Inflammatory macrophage (primary cell): ENCODE measurements at regions not wholly inside any gene's neighbourhood (a gene's known extent, or its start where the extent isn't known, plus 50 kb on each side); places are given as distances from the start of the nearest gene placed in this dataset.
A peak's percentile ranks its signal among the peaks of the same experiment; 100 is the strongest.
"Not testable (repeated sequence)": the region's sequence is repeated elsewhere in the genome, so short reads cannot be mapped to it uniquely, and the experiment has no call there.

Experiments used
- DNase-seq, 2 donors: peaks; one replicate each; pipeline ENCODE4 v3.0.0-alpha.2; 2020 to 2022

DNA sequence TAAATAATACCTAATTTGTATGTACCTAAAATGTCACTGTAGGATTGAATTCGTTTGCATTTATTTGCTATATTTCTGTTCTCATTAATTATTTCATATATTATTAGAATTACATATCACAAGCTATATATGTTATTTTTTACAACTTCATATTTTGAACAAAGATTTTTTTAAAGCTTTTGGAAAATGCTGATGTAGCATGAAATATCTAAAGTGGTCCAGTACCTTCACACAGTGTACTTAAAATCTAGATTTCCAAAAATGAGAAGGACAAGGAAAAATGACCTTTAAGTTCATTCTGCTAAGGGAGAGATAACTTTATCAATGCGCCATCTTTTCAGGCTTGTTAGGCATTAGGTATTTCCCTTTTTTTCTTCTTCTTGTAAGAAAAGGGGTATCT lies 71.8 kb downstream of the LARP7 start:
- no peak for DNase-seq

DNA sequence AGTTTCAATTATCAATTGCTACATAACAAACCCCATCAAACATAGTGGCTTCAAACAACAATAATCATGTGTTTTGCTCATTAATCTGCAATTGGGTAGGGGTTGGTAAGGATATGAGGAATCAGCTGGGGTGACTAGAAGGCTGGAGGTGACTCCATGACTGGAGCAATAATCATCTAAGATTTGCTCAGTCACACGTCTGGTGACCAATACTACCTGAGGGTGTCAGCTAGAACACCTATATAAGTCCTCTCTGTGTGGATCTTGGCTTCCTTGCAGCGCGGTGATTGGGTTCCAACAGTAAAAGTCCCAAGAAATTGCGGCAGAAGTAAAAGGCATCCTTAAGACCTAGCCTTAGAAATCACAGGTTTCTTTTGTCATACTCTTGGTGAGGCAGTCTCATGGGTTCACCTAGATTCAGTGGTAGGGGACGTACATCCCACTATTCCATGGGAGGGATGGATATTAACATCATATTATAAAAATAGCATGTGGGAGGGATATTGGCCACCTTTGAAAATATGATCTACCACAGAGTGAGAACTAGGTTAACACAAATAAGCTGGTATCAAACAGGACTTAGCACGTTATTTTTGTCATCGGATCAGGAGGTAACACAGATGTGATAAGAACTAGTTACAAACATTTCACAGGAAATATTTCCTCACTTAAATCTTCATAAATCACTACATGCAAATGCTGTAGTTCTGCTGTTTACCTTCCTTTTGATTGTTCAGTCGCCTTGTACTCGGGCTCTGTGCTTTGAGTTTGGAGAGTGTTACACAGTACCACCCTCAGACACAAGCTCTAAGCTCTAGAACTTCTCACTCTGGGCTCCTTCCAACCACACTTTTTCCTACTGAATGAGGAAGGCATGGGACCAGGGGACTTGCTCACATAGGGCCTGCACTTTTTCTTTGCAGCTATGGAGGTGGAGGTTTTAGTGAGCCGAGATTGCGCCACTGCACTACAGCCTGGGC lies 78.3 kb downstream of the LARP7 start:
- no peak for DNase-seq

DNA sequence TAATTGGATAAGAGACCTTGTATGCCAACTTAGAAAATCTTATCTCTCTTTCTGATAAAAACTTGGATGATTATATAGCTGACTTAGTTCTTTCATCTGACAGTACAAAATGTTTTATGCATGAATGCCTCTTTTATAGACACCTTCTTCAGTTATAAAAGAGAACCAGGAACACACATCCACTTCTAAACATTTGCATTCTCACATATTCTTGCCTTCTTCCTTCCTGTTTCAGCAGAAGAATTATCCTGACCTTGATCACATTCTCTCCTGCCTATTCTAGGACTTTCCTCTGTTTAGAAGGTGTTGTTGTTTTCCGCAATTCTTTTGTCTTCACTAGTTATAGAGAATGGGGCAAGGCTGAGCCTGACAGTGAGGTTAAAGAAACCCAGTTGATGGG lies 80.9 kb downstream of the LARP7 start:
- DNase-seq = no peak

DNA sequence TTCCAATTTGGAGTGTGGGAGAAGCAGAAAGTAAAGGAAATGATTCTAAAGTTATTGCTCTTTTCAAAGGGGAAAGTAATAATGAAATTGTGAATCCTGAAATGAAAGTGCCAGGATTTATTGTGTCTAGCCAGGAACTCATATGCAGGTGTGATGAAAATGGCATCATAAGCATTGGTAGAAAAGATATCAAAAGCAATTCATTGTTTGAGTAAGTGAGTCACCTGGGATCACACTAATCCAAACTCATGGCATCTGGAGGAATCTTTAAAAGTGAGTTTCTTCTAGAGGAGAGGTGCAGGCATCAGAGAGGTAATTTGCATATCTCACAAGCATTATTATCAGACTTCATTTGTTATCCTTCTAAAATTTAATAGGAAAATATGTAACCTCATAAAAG lies 84.7 kb downstream of the LARP7 start:
- no peak for DNase-seq

DNA sequence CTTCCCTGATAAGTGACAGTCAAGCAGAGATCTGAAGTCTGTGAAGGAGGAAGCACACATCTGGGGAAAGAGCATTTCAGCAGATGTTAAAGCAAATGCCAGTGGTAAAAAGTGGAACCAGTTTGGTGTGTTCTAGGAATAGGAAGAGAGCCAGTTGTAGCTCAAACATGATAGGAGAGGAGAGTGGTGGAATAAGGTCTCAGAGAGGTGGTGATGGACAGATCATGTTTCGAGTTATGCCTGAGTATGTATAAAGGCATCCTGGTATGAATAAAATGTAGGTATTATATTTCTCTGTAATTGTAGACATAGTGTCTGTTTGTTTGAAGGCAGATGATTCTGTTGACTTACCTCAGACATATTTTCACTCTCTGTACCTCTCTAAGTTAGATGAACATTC lies 89.1 kb downstream of the LARP7 start:
- DNase-seq = no peak

DNA sequence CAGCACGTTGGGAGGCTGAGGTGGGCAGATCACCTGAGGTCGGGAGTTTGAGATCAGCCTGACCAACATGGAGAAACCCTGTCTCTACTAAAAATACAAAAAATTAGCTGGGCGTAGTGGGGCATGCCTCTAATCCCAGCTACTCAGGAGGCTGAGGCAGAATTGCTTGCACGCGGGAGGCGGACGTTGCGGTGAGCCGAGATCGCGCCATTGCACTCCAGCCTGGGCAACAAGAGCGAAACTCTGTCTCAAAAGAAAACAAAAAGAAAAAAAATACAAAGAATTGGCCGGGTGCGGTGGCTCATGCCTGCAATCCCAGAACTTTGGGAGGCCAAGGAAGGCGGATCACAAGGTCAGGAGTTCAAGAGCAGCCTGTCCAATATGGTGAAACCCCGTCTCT lies 90.8 kb downstream of the LARP7 start:
- not testable (repeated sequence) for DNase-seq

DNA sequence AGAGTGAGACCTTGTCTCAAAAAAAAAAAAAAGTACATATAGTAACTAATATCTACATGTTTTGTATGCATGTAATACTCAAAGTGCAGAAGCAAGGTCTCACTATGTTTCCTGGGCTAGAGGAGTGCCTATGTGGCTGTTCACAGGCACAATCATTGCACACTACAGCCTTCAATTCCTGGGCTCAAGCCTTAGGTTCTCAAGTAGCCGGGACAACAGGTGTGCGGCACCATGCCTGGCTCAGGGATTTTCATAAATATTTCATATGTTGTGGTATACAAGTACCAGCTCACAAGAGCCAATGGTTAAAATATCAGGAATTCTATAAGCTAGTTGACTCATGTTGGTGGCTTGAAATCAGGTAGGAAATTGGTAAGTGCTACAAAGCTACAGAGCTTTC lies 94.8 kb downstream of the LARP7 start:
- DNase-seq = no peak

DNA sequence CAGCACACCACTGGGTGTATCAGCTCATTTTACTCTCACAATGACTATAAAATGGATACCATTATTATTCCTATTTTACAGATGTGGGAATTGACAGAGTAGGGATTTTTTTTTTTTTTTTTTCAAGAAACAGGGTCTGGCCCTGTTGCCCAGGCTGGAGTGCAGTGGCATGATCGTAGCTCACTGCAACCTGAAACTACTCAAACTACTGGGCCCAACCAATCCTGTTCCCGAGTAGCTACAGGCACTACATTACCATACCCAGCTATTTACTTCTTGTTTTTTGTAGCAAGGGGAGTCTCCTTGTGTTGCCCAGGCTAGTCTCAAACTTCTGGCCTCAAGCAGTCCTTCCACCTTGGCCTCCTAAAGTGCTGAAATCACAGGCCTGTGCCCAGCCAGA lies 95.2 kb downstream of the LARP7 start:
- DNase-seq = no peak

DNA sequence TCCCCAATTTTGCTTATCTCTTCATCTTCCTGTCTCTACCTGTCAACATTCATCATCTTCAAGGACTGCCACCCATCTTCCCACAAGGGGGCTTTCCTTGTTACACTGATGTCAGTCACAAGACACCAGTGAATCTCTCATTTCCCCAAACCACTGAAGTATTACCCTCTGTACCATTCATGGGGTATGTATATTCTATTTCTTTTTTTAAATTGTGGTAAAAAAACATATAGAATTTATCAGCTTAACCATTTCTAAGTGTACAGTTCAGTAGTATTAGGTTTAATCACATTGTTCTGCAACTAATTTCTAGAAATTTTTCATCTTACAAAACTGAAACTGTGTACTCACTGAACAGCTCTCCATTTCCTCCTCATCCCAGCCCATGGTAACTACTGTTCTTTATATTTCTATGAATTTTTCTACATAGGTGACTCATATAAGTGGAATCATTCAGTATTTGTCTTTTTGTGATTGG lies 98.6 kb downstream of the LARP7 start:
- no peak for DNase-seq

DNA sequence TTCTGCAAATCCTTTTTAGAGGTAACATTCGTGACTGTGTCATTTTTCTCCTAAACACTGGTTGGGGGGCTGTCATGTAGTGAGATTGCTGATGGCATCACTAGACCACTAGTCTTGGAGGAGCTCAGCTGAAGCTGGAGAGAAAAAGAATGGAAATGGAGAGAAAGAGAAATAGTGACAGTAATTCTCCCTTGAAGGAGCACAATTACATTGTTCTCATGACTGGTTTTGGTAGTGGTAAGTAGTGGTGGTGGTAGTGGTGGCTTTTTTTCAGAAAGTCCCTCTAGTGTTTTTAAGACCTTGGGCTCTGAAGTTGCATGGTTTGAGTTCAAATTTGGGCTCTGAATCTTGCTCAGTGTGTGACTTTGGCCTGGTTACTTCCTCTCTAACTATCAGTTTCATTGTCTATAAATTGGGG lies 99.8 kb downstream of the LARP7 start:
- DNase-seq = no peak

DNA sequence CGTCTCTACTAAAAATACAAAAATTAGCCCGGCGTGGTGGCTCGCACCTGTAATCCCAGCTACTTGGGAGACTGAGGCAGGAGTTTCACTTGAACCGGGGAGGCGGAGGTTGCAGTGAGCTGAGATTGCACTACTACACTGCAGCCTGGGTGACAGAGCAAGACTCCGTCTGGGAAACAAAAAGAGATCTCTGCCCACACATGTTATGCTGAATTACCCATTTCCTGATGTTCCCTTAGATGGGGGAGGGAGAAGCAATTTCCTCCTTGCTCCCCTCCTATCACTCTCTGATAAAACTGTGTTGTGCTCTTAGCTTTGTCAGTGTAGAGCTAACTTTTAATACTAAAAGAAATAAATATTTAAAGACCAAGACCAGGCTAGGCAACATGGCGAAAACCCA lies 102.5 kb downstream of the LARP7 start:
- DNase-seq = no peak

DNA sequence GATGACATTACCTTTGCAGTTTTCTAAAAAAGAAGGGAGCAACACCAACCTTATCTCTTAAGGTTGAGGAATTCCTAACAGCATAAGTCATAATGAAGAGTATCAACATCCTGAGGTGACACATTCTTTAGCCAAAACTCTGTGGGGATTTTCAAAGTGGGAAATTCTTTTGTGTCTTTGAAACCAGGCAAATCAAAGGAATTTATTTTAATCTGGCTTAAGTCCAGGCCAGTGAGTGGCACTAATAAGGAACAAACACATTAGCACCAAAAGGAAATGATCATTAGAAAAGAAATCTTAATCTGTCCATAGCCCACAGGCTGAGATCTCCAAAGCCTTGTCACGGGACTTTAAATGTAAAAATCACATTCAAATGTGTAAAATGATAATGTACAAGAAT lies 110.1 kb downstream of the LARP7 start:
- no peak for DNase-seq

DNA sequence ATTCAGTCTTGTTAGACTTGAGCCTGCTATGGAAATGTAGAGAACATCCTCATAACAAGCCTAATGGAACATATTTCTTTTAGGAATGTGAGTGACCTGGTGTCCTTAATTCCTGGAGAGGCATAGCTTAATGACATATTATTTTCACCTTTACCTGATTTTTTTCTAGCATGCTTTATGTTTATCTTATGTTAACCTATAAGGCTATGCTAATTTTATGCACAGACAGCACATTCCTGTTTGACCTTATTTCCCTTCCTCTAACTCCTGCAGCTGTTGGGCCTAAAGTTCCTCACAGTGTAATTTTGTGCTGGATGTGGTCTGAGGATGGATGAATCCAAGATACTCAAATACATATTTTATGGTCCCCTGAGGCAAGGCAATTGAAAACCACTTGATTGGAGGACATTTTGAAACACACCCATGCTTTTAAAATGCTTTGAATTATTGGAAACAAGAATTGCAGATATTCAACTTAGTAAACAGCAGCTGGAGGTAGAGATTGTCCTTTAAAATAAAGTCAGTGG lies 111.5 kb downstream of the LARP7 start:
- DNase-seq = no peak

DNA sequence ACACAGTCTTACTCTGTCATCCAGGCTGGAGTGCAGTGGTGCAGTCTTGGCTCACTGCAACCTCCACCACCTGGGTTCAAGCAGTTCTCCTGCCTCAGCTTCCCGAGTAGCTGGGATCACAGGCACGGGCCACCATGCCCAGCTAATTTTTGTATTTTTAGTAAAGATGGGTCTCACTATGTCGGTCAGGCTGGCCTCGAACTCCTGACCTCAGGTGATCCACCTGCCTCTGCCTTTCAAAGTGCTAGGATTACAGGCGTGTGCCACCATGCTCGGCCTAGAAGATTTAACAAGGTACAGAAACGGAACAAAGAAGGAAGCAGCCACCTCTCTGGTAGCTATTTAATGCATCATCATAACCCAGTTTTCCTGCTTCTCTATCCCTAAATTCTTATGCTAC lies 113.8 kb downstream of the LARP7 start:
- DNase-seq = not testable (repeated sequence)

DNA sequence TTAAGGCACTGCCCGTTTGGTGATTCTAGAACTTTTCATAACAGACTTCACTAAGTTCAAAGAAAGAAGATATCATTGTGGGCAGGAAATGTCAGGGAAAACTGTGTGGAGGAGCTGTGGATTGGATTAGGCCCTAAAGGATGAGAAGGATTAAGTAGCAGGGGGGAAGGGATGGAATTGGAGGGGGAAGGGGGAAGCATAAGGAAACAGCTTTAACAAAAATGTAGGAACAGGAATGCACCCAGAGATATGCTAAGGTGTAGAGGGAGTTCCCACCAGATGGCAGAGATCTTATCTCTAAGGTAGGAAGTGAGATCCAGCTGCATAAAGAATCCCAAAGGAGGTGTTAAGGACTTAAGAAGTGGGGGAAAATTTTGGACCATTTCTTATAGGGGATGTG lies 114.5 kb downstream of the LARP7 start:
- no peak for DNase-seq

DNA sequence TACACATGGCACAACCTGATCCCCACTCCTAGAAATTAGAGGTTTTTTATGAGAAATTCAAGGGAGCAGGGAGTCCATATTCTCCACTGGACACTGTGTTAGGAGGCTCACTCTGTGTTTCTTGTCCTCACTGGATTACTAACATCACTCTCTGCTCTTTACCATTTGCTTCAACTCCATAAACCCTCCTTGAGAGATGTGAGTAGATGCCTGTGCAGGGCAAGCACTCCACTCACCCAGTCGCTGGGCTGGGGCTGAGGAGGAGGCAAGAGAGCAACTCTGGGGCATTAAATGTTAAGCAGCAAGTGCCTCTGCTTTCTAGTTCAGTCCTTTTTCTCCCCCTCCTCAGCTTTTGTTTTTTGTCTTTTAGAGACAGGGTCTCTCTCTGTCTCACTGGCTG lies 115.1 kb downstream of the LARP7 start:
- DNase-seq = no peak

DNA sequence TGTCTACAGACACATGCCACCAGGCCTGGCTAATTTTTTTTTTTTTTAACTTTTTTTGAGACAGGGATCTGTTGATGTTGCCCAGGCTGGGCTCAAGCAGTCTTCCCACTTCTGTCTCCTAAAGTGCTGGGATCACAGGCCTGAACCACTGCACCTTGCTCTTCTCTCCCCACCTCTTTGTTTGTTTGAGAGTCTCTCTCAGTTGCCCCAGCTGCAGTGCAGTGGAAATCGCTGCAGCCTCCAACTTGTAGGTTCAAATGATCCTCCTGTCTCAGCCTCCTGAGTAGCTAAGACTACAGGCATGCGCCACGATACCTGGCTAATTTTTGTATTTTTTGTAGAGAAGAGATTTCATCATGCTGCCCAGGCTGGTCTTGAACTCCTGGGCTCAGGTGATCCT lies 115.6 kb downstream of the LARP7 start:
- no peak for DNase-seq

DNA sequence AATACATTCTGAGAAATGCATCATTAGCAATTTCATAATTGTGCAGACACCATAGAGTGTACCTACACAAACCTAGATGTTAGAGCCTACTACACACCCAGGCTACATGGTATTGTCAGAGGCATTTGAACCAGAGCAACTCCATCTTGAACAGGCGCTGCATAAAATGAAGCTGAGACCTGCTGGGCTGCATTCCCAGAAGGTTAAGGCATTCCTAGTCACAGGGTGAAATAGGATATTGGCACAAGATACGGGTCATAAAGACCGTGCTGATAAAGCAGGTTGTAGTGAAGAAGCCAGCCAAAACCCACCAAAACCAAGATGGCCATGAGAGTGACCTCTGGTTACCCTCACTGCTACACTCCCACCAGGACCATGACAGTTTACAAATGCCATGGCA lies 116.4 kb downstream of the LARP7 start:
- no peak for DNase-seq

DNA sequence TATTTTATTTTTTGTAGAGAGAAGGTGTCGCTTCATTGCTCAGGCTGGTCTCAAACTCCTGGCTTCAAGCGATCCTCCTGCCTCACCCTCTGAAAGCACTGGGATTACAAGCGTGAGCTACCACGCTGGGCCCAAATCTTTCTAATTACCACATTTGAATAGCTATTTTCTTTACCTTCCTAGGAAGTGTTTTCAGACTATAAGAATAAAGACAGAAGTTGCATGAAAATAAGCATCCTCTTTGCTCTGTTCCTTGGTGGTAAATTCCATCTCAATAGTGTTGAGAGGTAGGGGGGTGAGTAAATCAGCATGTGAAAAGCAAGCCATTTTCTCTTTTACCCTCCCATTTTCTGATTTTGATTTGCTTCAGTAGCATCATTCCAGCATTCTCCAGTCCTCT lies 122.4 kb downstream of the LARP7 start:
- DNase-seq = no peak

DNA sequence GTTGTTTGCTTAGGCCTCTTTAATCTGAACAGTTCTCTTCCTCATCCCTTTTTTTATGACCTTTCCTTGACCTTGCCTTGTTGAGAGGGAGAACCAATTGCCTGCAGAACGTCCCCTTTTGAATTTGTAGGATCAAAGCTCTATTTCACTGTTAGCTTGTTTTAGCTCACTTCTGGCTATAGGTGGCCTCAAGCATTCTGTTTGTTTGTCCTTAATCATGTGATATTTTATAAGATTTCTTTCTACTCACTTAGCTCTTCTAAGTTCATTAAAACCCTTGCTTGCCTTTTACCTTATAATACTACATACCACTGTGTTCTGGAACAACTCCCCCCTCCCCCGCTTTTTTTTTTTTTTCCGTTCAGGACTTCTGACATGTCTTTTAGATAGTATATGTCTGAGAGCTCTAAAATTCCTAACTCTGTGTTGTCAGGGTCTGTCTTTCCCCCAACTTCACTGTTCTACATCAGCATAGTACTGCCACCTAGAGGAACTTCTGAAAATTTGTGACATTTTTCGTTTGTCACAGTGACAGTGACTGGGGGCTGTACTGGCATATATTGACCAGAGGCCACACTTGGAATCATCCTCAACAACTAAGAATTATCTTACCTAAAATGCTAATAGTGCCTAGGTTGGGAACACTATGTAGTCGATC lies 128.5 kb downstream of the LARP7 start:
- peak in 1 of 2 donors; percentile 9 for DNase-seq

DNA sequence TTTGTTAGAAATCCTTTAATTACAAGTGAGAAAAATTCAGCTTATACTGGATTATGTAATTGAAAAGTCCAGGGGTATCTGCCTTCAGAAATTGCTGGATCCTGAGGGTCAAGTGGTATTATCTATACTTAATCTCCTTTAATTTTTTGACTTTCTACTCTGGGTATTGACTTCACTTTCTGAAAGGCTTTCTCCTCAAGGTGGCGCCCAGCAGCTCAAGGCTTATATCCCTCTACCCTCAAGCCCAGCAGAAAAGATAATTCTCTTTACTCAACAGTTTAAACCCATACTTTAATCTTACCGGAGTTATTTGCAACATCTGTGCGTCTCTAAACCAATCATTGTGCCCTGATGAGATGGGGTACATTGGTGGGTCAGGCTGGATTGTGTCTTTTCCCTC lies 129.5 kb downstream of the LARP7 start:
- no peak for DNase-seq

DNA sequence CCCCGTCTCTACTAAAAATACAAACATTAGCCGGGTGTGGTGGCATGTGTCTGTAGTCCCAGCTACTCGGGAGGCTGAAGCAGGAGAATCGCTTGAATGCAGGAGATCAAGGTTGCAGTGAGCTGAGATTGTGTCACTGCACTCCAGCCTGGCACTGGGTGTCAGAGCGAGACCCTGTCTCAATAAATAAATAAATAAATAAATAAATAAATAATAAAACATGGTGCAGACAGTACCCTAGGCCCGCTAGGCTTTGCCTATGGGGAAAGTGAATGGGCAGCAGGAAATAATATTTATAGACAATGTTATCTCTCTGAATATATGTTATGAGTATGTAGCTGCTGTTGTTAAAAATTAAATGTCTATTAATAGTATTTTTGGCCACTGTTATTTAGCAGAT lies 130.4 kb downstream of the LARP7 start:
- no peak for DNase-seq

DNA sequence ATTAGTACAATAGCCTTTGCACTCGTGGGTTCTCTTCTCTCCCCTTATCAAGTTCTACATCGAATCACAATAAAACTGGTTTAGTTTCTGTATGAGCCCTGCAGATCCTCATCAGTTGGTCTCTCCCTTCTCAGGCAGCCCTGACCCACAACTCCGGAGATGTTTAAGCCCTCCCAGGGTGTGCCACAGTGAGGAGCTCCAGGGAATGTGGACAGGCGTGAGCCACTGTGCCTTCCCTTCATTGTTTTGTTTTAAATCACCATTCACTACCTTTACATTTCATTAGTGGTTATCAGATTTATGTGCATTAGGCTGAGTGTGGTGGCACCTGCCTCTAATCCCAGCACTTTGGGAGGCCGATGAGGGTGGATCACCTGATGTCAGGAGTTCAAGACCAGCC lies 133.2 kb downstream of the LARP7 start:
- DNase-seq = no peak

DNA sequence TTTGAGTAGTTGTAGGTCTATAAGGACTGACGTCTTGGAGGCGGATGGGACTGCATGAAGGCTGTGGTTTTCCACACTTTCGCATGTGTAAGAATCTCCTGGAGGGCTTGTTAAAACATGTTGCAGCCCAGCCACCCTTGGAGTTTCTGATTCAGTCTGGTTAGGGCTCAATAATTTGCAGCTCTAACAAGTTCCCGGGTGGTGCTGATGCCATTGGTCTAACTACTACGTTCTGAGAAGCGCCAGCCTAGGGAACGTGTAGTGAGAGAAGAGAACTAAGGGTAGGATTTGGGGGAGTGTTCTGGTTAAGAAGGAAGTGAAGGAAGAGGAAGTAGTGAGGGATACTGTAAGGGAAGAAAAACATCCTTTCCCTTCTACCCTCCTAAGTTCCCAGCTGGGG lies 138.9 kb downstream of the LARP7 start:
- no peak for DNase-seq
